Stomach (tissue), 4 donors: ENCODE measurements at regions not wholly inside any gene's neighbourhood (a gene's known extent, or its start where the extent isn't known, plus 50 kb on each side); places are given as distances from the start of the nearest gene placed in this dataset.

Experiments used
- EP300 ChIP-seq: sonication (generic); formaldehyde crosslinking; IDR thresholded peaks from one replicate; pipeline ENCODE4 v1.6.1; 2017; ENCODE audit warnings: antibody characterized with exemption
- POLR2A ChIP-seq, 4 donors: fragments of 450-650 bp; IDR thresholded peaks; one replicate each; pipeline ENCODE4 v1.6.1; 2016; ENCODE audit warnings: antibody characterized with exemption in 4 of 4, control low read depth in 2 of 4, mild to moderate bottlenecking in 1 of 4, moderate library complexity in 1 of 4
- POLR2AphosphoS5 ChIP-seq, 3 donors: sonication (generic); formaldehyde crosslinking; IDR thresholded peaks; one replicate each; pipeline ENCODE4 v1.6.1; 2016; ENCODE audit warnings: antibody characterized with exemption in 3 of 3
- TF ChIP-seq, protein P1 (sequence below), 7 experiments: fragments of 450-650 bp in 4 of 7; fragments of 200-600 bp in 3 of 7; sonication (generic) in 3 of 7; IDR thresholded peaks; one replicate each; pipeline ENCODE4 v1.5.1; 2016 to 2019; ENCODE audit warnings: antibody characterized with exemption in 7 of 7, control low read depth in 2 of 7, mild to moderate bottlenecking in 1 of 7

- TF ChIP-seq POLR2A (IDR thresholded peaks at IDR 0.05) (no peak), POLR2AphosphoS5 (IDR thresholded peaks at IDR 0.05) (no peak), EP300 (no peak)
- TF ChIP-seq, protein P1, sequence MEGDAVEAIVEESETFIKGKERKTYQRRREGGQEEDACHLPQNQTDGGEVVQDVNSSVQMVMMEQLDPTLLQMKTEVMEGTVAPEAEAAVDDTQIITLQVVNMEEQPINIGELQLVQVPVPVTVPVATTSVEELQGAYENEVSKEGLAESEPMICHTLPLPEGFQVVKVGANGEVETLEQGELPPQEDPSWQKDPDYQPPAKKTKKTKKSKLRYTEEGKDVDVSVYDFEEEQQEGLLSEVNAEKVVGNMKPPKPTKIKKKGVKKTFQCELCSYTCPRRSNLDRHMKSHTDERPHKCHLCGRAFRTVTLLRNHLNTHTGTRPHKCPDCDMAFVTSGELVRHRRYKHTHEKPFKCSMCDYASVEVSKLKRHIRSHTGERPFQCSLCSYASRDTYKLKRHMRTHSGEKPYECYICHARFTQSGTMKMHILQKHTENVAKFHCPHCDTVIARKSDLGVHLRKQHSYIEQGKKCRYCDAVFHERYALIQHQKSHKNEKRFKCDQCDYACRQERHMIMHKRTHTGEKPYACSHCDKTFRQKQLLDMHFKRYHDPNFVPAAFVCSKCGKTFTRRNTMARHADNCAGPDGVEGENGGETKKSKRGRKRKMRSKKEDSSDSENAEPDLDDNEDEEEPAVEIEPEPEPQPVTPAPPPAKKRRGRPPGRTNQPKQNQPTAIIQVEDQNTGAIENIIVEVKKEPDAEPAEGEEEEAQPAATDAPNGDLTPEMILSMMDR (IDR thresholded peaks at IDR 0.05): no peak
These were observed 584.1 kb downstream of the PTPRU start for GRCh38 chr1:29820401-29820800.
